HG02885 (cell line): ENCODE measurements at regions not wholly inside any gene's neighbourhood (a gene's known extent, or its start where the extent isn't known, plus 50 kb on each side); places are given as distances from the start of the nearest gene placed in this dataset.

Source experiments
- ATAC-seq: cut with Tn5 transposase; IDR thresholded peaks from one replicate; pipeline ENCODE4 v1.9.1; 2021; ENCODE audit warnings: mild to moderate bottlenecking; ENCODE audit not compliant: unreplicated experiment, poor library complexity

GRCh38 chr6:12419631-12420272 lies 129.6 kb downstream of the EDN1 start:
- ATAC-seq = no peak

DNA sequence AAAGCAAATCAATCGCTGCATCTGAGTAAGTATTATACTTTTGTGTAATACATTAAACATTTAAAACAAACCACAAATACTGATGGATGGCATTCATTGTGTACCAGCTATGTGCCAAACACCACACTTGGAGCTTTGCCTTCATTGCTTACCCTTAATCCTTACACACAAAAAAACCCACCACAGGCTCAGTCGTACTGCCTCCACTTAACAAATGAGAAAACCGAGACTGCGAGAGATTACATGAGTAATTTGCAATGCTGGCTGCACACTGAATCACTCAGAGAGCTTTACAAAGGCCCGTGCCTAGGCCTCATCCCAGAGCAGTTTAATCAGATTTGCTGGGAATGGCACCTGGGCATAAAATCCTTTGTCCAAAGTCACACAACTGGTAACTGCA lies 130.5 kb downstream of the EDN1 start:
- no peak for ATAC-seq

DNA sequence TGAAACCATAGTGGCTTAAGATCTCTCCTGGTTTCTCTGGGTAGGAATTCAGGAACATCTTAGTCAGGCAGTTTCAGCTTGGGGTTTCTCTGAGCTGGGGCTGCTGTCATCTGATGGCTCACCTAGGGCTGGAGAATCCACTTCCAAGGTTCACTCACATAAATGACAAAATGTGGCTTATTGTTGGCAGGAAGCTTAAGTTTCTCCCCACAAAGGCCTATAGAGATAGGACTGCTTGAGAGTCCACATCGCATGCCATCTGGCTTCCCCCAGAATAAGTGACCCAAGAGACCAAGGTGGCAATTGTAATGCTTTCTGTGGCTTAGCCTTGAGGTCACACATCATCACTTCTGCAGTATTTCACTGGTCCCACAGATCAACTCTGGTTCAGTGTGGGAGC lies 131.4 kb downstream of the EDN1 start:
- no peak for ATAC-seq

- no peak for ATAC-seq
These were observed 132.7 kb downstream of the EDN1 start for GRCh38 chr6:12422848-12423247.

GRCh38 chr6:12423832-12424231 lies 133.7 kb downstream of the EDN1 start:
- no peak for ATAC-seq

GRCh38 chr6:12426121-12426520 lies 136.0 kb downstream of the EDN1 start:
- no peak for ATAC-seq

DNA sequence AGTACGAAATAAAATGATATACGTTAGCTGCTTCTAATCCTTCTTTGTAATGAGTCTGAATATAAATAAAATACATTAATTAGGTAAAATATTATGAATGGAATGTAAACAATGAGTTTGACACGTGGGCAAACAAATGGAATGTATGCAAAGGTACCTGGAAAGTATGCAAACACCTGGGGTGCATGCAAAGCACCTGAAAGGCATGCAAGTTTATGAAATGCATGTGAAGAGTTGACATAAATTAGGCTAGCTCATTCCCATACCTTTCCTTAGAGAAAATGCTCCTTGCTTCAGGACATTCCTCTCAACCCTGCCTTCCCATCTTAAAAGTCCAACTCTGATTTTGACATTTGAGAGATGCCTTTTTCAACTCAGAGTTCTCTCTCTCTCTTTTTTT lies 140.9 kb downstream of the EDN1 start:
- no peak for ATAC-seq

DNA sequence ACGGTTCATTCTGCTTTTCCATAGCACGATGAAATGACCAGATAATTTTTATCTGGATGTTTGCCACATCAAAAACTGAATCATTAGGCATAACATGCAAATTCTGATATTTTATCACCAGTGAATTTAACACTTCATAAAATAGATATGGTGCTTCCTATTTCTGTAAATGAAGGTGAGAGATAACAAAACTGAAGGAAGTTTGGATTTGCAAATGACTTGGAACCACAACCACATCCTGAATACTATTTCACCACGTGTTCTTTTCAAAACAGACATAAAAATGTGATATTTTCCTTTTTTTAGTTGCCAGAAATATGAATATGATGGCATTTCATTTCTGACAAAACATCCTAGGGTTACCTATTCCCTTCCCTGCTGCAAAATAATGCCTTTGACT lies 146.1 kb downstream of the EDN1 start:
- no peak for ATAC-seq

DNA sequence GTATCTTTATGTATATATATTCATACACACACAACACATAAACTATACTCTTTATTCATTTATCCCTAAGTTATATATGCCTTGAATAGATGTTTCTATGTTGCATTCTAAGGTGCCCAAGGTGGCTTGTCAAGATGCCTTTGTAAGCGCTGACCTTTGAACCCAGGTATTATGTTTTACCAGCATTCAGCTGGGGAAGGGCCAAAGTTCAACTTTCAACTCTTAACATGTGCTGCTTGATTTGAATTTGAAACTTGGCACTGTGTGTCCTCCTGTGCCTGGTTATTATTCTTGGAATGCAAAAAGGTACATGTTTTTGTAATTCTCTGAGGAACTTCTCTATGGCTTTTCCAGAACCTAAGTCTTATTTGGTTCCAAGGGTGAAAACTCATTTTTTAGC lies 146.5 kb downstream of the EDN1 start:
- ATAC-seq = no peak

DNA sequence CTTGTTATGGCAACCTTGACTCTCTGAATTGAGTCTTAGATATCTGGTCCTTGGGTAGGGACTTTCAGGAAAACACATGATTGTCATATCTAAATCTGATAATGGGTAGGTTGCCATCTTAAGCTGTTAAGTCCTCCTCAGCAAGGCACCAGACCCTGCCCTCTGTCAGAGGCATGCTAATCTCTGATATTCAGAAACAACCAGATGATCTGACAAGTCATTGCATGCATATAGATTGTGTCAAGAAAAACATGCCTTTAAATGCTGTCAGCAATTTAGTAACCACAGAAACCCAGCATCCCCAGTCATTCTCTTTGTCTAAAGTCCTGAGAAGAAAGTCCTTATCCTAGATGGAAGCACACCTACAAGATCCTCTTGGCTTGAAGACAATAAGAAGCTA lies 149.1 kb downstream of the EDN1 start:
- ATAC-seq = no peak

- no peak for ATAC-seq
These were observed 150.8 kb downstream of the EDN1 start for GRCh38 chr6:12440981-12441380.

GRCh38 chr6:12442455-12442854 lies 152.3 kb downstream of the EDN1 start:
- ATAC-seq = no peak

GRCh38 chr6:12446394-12446793 lies 156.2 kb downstream of the EDN1 start:
- no peak for ATAC-seq

DNA sequence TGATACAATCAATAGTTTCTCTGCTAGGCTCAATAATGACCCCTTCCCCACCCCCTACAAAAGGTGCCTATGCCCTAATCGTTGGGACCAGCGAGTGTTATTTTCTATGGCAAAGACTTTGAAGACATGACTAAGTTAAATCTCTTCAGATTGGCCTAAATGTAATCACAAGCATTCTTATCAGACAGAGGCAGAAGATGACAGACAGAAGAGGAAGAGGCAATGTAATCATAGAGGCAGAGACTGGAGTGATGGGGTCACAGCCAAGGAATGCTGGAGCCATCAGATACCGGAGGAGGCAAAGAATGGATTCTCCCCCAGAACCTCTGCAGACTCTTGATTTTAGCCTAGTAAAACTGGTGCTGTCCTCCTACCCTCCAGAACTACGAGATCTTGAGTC lies 159.3 kb downstream of the EDN1 start:
- no peak for ATAC-seq

DNA sequence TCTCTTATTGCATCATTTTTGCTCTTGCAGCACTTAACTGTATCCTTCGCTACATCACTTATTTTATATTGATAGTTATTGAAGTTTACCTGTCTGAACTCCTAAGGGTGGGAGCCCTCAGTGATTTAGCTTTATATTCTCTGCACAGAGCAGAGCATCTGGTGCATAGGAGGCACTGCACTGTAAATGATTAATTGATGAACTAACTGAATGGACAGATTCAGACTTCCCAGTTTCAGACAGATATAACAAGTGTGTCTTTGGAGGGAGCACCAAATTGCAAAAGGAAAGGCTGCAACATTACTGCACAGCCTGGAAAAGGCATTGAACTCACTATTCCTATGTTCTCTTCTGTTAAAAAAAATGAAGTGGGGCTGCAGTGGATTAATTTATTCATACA lies 160.3 kb downstream of the EDN1 start:
- no peak for ATAC-seq

DNA sequence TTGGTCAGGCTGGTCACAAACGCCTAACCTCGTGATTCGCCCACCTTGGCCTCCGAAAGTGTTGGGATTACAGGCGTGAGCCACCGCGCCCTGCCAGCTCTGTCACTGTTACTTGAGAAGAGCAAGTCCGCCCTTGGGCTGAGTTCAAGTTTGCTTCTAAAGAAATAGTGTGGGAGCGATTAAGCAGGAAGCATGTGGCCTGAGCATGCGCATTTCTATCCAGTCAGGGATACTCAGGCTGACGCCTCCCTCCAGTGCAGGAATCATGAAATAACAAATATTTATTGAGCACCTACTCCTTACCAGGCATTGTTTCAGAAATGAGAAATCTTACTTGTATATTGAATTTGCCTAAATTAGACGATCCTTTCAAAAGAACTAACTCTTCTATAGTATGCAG lies 166.2 kb downstream of the EDN1 start:
- no peak for ATAC-seq

GRCh38 chr6:12457094-12457493 lies 166.9 kb downstream of the EDN1 start:
- ATAC-seq = no peak

- no peak for ATAC-seq
These were observed 168.4 kb downstream of the EDN1 start for GRCh38 chr6:12458558-12458957.

DNA sequence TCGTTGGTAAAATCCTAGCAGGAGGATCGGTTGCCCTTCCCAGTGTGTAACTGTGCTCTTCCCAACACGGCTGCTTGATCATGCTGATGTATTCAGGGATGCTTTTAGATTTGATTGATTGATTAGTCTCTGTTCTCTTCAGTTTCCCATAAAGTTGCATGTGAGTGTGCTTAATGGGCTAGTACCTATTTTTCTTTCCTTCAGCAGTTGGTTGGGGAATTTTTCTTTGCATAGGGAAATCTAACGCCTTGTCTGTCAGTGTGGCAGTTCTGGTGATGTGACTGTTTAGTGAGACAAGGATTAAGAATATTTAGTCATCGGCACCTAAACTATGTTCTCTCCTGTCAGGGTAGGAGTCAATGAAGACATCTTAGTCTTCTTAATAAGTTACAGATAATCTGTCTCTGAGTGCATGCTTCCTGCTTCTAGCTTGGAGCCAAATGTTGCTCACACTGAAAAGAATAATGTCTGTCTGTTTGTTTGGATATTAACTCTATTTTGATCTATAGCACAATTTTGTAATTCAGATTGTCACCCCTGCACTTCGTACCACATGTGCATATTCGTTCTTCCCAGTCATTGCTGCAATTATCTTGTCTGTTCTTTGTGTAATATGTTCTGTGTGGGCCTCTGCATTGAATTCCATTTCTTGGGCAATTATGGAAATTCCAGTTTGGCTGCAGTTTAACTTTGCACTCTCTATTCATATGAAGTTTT lies 169.9 kb downstream of the EDN1 start:
- no peak for ATAC-seq

DNA sequence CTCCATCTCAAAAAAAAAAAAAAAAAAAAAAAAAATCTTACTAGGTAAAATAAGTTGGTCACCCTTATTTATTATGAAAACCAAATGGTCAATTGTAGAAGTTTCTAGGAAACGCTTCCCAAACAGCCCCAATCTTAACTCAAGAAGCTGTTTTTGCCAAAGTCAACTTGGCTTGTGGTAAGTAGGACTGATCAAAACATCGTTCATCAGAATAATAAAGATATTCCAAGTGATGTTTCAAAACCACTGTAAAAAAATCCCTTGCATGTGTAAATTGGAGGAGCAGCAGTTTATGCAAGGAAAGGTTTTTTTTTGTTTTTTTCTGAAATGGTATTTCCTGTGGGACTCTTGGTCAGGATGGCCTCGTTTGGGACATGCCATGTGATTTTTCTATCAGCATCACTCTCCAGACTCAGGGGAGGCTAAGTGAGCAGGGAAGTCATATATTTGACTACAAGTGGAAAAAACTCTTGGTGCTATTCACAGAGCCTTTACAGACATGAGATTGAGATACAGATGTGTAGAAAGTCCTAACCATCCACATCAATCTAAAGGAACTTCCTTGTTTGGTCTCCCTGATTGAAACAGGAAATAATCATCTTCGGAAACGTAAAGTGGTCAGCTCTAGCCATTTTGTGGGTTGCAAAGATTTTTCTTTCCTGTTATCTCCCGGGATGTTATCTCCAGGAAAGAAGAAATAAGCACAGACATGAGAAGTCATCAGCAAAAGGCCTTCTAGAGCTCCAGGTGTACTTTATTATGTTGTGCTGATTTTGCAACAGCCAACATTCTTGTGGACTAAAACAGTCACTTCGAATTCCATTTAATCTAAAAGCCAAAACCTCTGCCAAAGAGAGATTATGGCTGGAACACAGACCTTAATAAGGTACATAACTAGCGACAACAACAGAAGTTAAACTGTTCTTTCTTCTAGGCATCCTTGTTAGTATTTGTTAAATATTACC lies 177.8 kb downstream of the EDN1 start:
- ATAC-seq = no peak

GRCh38 chr6:12472601-12473038 lies 182.5 kb downstream of the EDN1 start:
- no peak for ATAC-seq
